IMR-90 (cell line): ENCODE measurements at regions not wholly inside any gene's neighbourhood (a gene's known extent, or its start where the extent isn't known, plus 50 kb on each side); places are given as distances from the start of the nearest gene placed in this dataset.

Experiments
- CTCF ChIP-seq: conservative IDR thresholded peaks from 2 replicates; pipeline ENCODE4 v1.5.1; 2012; ENCODE audit warnings: mild to moderate bottlenecking, low read depth, low read length, improper control_type of control experiment
- USF2 ChIP-seq: fragments of 150-350 bp; IDR thresholded peaks from 2 replicates; pipeline ENCODE4 v1.6.1; 2017; ENCODE audit warnings: mild to moderate bottlenecking, antibody characterized with exemption, low read length, low read depth

- TF ChIP-seq USF2 (no peak), CTCF (no peak)
Observed at GRCh38 chr21:22056904-22057303, 1058.7 kb downstream of the NCAM2 start.
